ENCODE measurements at regions not wholly inside any gene's neighbourhood (a gene's known extent, or its start where the extent isn't known, plus 50 kb on each side); places are given as distances from the start of the nearest gene placed in this dataset.

- Histone ChIP-seq H3K79me1 (ENCODE audit: low read depth in 1 of 2, low read length in 2 of 2) (no peaks in the 10 kb centered on the region), H3K9me1 (ENCODE audit: insufficient read depth, low read length) (no peaks in the 10 kb centered on the region), H4K8ac (ENCODE audit: low read depth in 2 of 2, low read length in 2 of 2) (no peak overlapping the region), H3K27me3 (ENCODE audit: control insufficient read depth, insufficient read depth, low read length) (no peaks in the 10 kb centered on the region), H4K5ac (ENCODE audit: low read depth, low read length) (no peak overlapping the region), H3K9me3 (ENCODE audit: control insufficient read depth, insufficient read depth, low read length) (peaks cover 10% of the 10 kb centered on the region), H2BK120ac (ENCODE audit: low read depth, low read length) (no peak overlapping the region), H3K4me1 (ENCODE audit: control insufficient read depth, insufficient read depth, low read length) (no peaks in the 10 kb centered on the region), H3K4ac (ENCODE audit: low read depth, low read length) (no peak overlapping the region), H3K56ac (ENCODE audit: extremely low read depth, insufficient read depth, low read length) (no peak overlapping the region), H3K18ac (ENCODE audit: low read depth, low read length) (no peak overlapping the region), H2AK5ac (ENCODE audit: low read depth, low read length) (no peak overlapping the region), H3K4me3 (ENCODE audit: insufficient read depth, low read depth, low read length) (no peak overlapping the region), H2AFZ (replicated peaks; ENCODE audit: low read length, poor library complexity) (no peak overlapping the region), H3K27ac (ENCODE audit: insufficient read depth, low read length) (no peak overlapping the region), H3K4me2 (ENCODE audit: low read depth, low read length) (no peak overlapping the region), H4K20me1 (ENCODE audit: insufficient read depth, low read length) (no peaks in the 10 kb centered on the region), H3K23ac (ENCODE audit: low read depth, low read length) (no peak overlapping the region), H2BK20ac (ENCODE audit: low read depth, low read length) (no peak overlapping the region), H3K14ac (replicated peaks; ENCODE audit: low read depth, low read length) (no peak overlapping the region), H3K9ac (ENCODE audit: low read depth, low read length) (no peak overlapping the region), H2BK5ac (ENCODE audit: low read depth, low read length, poor library complexity, severe bottlenecking) (no peak overlapping the region), H2AK9ac (replicated peaks; ENCODE audit: low read depth, low read length, poor library complexity) (no peak overlapping the region), H3K36me3 (ENCODE audit: control insufficient read depth, insufficient read depth, low read length) (no peaks in the 10 kb centered on the region), H4K91ac (ENCODE audit: insufficient read depth, low read depth, low read length) (no peak overlapping the region), H2BK15ac (ENCODE audit: low read depth, low read length) (no peak overlapping the region)
- CTCF ChIA-PET: no interaction called here
- TF ChIP-seq POLR2A (IDR thresholded peaks at IDR 0.05; ENCODE audit: low read depth, low read length) (no peak), RFX5 (IDR thresholded peaks at IDR 0.05; ENCODE audit: low read depth, low read length) (no peak), RAD21 (IDR thresholded peaks at IDR 0.05; ENCODE audit: low read length) (no peak), FOS (IDR thresholded peaks at IDR 0.05; ENCODE audit: low read depth, low read length) (no peak), MXI1 (IDR thresholded peaks at IDR 0.05; ENCODE audit: borderline replicate concordance, low read depth, low read length) (no peak)
- TF ChIP-seq, protein P1, sequence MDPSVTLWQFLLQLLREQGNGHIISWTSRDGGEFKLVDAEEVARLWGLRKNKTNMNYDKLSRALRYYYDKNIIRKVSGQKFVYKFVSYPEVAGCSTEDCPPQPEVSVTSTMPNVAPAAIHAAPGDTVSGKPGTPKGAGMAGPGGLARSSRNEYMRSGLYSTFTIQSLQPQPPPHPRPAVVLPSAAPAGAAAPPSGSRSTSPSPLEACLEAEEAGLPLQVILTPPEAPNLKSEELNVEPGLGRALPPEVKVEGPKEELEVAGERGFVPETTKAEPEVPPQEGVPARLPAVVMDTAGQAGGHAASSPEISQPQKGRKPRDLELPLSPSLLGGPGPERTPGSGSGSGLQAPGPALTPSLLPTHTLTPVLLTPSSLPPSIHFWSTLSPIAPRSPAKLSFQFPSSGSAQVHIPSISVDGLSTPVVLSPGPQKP (IDR thresholded peaks at IDR 0.05; ENCODE audit: borderline replicate concordance, low read depth, low read length): no peak
- dilution Hi-C loops (cut with HindIII; ENCODE audit: low sequenced_read_pairs, unreplicated experiment) (no loop called here), in situ Hi-C loops (cut with MboI; ENCODE audit: low sequenced_read_pairs) (no loop called here), intact Hi-C loops (cut with micrococcal nuclease) (no loop called here)
- 60% methylated on average over 1 of the region's 7 CpGs; no CpG with 5 or more reads in 1 of the 2 experiments for WGBS, 2 experiments (ENCODE audit: extremely low coverage in 2 of 2, insufficient read length in 1 of 2)
- ATAC-seq (ENCODE audit: low read depth): no peak
- no TSS peak for BruUV-seq (replicated peaks)
- DNase-seq: no peak
- POLR2A ChIA-PET (ENCODE audit: unreplicated experiment): no interaction called here
Measured at GRCh38 chr7:51774178-51774577, 457.6 kb upstream of the COBL start.
